K562 (cell line): ENCODE measurements at regions not wholly inside any gene's neighbourhood (a gene's known extent, or its start where the extent isn't known, plus 50 kb on each side); places are given as distances from the start of the nearest gene placed in this dataset.

Source experiments
- ATAC-seq: fragments of 200-7000 bp; cut with Tn5 transposase; 3 replicates; pipeline ENCODE4 v1.9.1; 2020; ENCODE audit warnings: moderate library complexity
- BruUV-seq: library from RNA; stranded (reverse); fragments of 400-500 nt; replicated peaks from 2 replicates; lab custom pipeline; 2021; lab: Mats Ljungman, UMichigan
- CTCF ChIA-PET: fragments of 300-600 bp; formaldehyde crosslinking; extraction: SDS; loops from one replicate; lab custom pipeline; 2021; ENCODE audit warnings: low intra/inter-chr PET ratio; lab: Yijun Ruan, JAX
- POLR2A ChIA-PET: fragments of 300-600, 350-650 bp; sonication (Branson Sonifier 250); formaldehyde crosslinking; extraction: SDS; loops from one replicate; lab custom pipeline; 2021; ENCODE audit warnings: antibody characterized with exemption, inconsistent platforms; lab: Yijun Ruan, JAX
- DNase-seq, 4 experiments: peaks; one replicate each; pipeline versions ENCODE4 v3.0.0 to v3.0.0-alpha.2; 2011 to 2018; ENCODE audit warnings: low spot score in 3 of 4, mixed read lengths in 3 of 4; ENCODE audit errors: extremely low read depth in 1 of 4
- FAIRE-seq: peaks from 2 replicates; lab custom pipeline; 2011; peaks lifted over from hg19 to GRCh38; lab: Jason Lieb, UNC
- H2AFZ ChIP-seq: 2 replicates; pipeline ENCODE4 v1.6.0; 2011; ENCODE audit warnings: low read depth, low read length, control low read depth, inconsistent platforms
- H3K27ac ChIP-seq: fragments of 200-600 bp; 3 replicates; pipeline ENCODE4 v1.8.0; 2011; ENCODE audit warnings: low read depth, mild to moderate bottlenecking, control low read depth, inconsistent platforms, low read length, moderate library complexity, mixed read lengths; ENCODE audit errors: extremely low read depth
- H3K27me3 ChIP-seq, 2 experiments: fragments of 300-600 bp in 1 of 2; 2 replicates in 1 of 2; 3 replicates in 1 of 2; pipeline versions ENCODE4 v1.6.0 to v1.8.0; 2011; ENCODE audit warnings: inconsistent platforms in 2 of 2, low read length in 2 of 2, mild to moderate bottlenecking in 1 of 2, mixed read lengths in 1 of 2, moderate library complexity in 1 of 2; ENCODE audit not compliant: control insufficient read depth in 2 of 2, insufficient read depth in 2 of 2
- H3K36me3 ChIP-seq: fragments of 300-600 bp; 3 replicates; pipeline ENCODE4 v1.8.0; 2011; ENCODE audit warnings: mild to moderate bottlenecking, low read length, inconsistent platforms; ENCODE audit not compliant: control insufficient read depth, insufficient read depth
- H3K4me1 ChIP-seq, 2 experiments: fragments of 200-600 bp in 1 of 2; replicated peaks in 1 of 2; 2 replicates in 1 of 2; 3 replicates in 1 of 2; pipeline versions ENCODE4 v1.5.1 to v1.8.0; 2011; ENCODE audit warnings: inconsistent platforms in 2 of 2, low read length in 2 of 2, mild to moderate bottlenecking in 1 of 2, mixed read lengths in 1 of 2, moderate library complexity in 1 of 2; ENCODE audit not compliant: control insufficient read depth in 2 of 2, insufficient read depth in 2 of 2
- H3K4me2 ChIP-seq: 2 replicates; pipeline ENCODE4 v1.6.1; 2011; ENCODE audit warnings: low read length, control low read depth, inconsistent platforms, mixed read lengths; ENCODE audit not compliant: insufficient read depth
- H3K4me3 ChIP-seq: fragments of 200-600 bp; sonication (generic), shearing (Covaris generic); 2 replicates; pipeline ENCODE4 v1.5.1; 2016; ENCODE audit warnings: control low read depth, inconsistent platforms
- H3K79me2 ChIP-seq: fragments of 200-600 bp; 3 replicates; pipeline ENCODE4 v1.8.0; 2011; ENCODE audit warnings: low read length, inconsistent platforms; ENCODE audit not compliant: control insufficient read depth, insufficient read depth
- H3K9ac ChIP-seq, 2 experiments: 2 replicates each; pipeline versions ENCODE4 v1.6.0 to v1.6.1; 2011; ENCODE audit warnings: low read depth in 2 of 2, low read length in 2 of 2, control low read depth in 1 of 2, inconsistent platforms in 1 of 2, mild to moderate bottlenecking in 1 of 2, mixed read lengths in 1 of 2; ENCODE audit not compliant: insufficient read depth in 1 of 2
- H3K9me1 ChIP-seq: one replicate; pipeline ENCODE4 v1.6.0; 2011; ENCODE audit warnings: inconsistent platforms, mild to moderate bottlenecking, low read length, moderate library complexity; ENCODE audit not compliant: control insufficient read depth, insufficient read depth
- H3K9me3 ChIP-seq: replicated peaks from 2 replicates; pipeline ENCODE4 v1.5.1; 2011; ENCODE audit warnings: low read depth, low read length, inconsistent platforms; ENCODE audit not compliant: control insufficient read depth, insufficient read depth
- H4K20me1 ChIP-seq: replicated peaks from 2 replicates; pipeline ENCODE4 v1.6.1; 2011; ENCODE audit warnings: low read length, inconsistent platforms, mixed read lengths; ENCODE audit not compliant: control insufficient read depth, insufficient read depth
- BHLHE40 ChIP-seq: IDR thresholded peaks from 2 replicates; pipeline ENCODE4 v1.6.1; 2011; ENCODE audit warnings: low read length, improper control_type of control experiment
- NFIX ChIP-seq: fragments of 250-450 bp; sonication (Bioruptor Pico); IDR thresholded peaks from 2 replicates; pipeline ENCODE4 v1.4.0; 2020; ENCODE audit warnings: low read depth, mild to moderate bottlenecking, moderate library complexity
- TAF15 ChIP-seq: fragments of 200-400 bp; formaldehyde crosslinking; IDR thresholded peaks from 2 replicates; pipeline ENCODE4 v1.6.1; 2017; ENCODE audit warnings: mild to moderate bottlenecking, low read depth, low read length, moderate library complexity
- XRCC3 ChIP-seq: fragments of 450-650 bp; IDR thresholded peaks from 2 replicates; pipeline ENCODE4 v1.6.1; 2017; ENCODE audit warnings: mild to moderate bottlenecking, moderate library complexity
- WGBS: fragments of 100-300 bp; shearing (Covaris generic); methylation state at CpG from one replicate; pipeline ENCODE4 v1.1.6; 2016; ENCODE audit warnings: low coverage, mixed read lengths; ENCODE audit not compliant: insufficient coverage; ENCODE audit errors: missing lambda C conversion rate; 5-methylcytosine and 5-hydroxymethylcytosine counted together
- in situ Hi-C: fragments of 300-500 bp; cut with MboI; formaldehyde crosslinking; loops from 4 replicates; pipeline ENCODE4 v1.15.0; 2018; ENCODE audit warnings: inconsistent platforms, mixed read lengths
- intact Hi-C: fragments of 100-400 bp; cut with micrococcal nuclease; formaldehyde crosslinking; loops from 2 replicates; pipeline ENCODE4 v1.14.2; 2022
- TF ChIP-seq, protein P1 (sequence below): sonication (generic); formaldehyde crosslinking; IDR thresholded peaks from 2 replicates; pipeline ENCODE4 v1.8.1; 2023; ENCODE audit warnings: mild to moderate bottlenecking, missing genetic modification reagents

DNA sequence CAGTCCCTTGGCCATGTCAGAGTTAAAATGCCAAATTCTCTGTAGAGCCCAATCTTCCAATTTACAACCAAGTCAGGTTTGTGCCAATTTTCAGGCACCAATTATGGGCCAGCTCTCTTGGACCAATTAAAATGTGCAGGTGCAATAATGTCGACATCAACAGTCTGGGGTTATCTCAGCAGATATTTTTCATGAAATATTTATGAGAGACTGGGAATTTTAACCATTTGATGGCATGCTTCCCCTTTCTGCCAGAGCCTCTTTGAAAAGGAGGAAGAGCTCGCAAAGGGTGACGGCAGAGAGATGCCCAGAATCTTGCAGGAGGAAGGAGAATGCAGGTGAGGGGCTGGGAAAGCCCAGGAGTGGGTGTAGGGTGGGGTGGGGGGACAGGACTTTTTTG is 100.8 kb upstream of the SYT13 start:
- TF ChIP-seq, protein P1, sequence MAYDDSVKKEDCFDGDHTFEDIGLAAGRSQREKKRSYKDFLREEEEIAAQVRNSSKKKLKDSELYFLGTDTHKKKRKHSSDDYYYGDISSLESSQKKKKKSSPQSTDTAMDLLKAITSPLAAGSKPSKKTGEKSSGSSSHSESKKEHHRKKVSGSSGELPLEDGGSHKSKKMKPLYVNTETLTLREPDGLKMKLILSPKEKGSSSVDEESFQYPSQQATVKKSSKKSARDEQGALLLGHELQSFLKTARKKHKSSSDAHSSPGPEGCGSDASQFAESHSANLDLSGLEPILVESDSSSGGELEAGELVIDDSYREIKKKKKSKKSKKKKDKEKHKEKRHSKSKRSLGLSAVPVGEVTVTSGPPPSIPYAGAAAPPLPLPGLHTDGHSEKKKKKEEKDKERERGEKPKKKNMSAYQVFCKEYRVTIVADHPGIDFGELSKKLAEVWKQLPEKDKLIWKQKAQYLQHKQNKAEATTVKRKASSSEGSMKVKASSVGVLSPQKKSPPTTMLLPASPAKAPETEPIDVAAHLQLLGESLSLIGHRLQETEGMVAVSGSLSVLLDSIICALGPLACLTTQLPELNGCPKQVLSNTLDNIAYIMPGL (CRISPR knock-in tag) = no peak
- TF ChIP-seq NFIX (CRISPR knock-in tag) = no peak
- TF ChIP-seq TAF15 = no peak
- no peak for TF ChIP-seq XRCC3
- TF ChIP-seq BHLHE40 = no peak
- no peaks in the 10 kb centered on the region for H3K9me1 ChIP-seq
- no peaks in the 10 kb centered on the region for H3K36me3 ChIP-seq
- no peaks in the 10 kb centered on the region for H3K79me2 ChIP-seq
- no peak overlapping the region for H3K27ac ChIP-seq
- H4K20me1 ChIP-seq = no peaks in the 10 kb centered on the region
- in situ Hi-C loops (no loop called here), intact Hi-C loops (no loop called here)
- no peak overlapping the region for H3K9ac ChIP-seq
- no peaks in the 10 kb centered on the region for H3K4me1 ChIP-seq
- no peaks in the 10 kb centered on the region for H3K9me3 ChIP-seq
- no peak overlapping the region for H2AFZ ChIP-seq
- H3K27me3 ChIP-seq = peaks cover 0 to 13% of the 10 kb centered on the region in 2 experiments; a peak in 1 of 5 replicates
- no peak overlapping the region for H3K4me3 ChIP-seq
- ATAC-seq (no peak), FAIRE-seq (no peak), DNase-seq (no peak)
- BruUV-seq = no TSS peak
- ChIA-PET CTCF (no interaction called here), POLR2A (interaction anchor here (0.6 kb wide), 1 partner anchor 536 kb away, joined by 3 read pairs; no protein-coding TSS in a partner anchor)
- H3K4me2 ChIP-seq = no peak overlapping the region
- 0% methylated on average over 3 of the region's 3 CpGs for WGBS
